Activated B cell treated with CpG ODN at 0.5 μM for 24 hours (primary cell): ENCODE measurements at regions not wholly inside any gene's neighbourhood (a gene's known extent, or its start where the extent isn't known, plus 50 kb on each side); places are given as distances from the start of the nearest gene placed in this dataset.

Source experiments
- ATAC-seq: fragments of 200-7000 bp; cut with Tn5 transposase; one replicate; pipeline ENCODE4 v1.10.0; 2021; ENCODE audit warnings: low read depth, mild to moderate bottlenecking, moderate library complexity
- CTCF ChIA-PET: fragments of 350-600 bp; sonication (Branson Sonifier 250); formaldehyde crosslinking; loops from one replicate; lab custom pipeline; 2021; ENCODE audit warnings: antibody characterized with exemption; lab: Charles Lee
- POLR2A ChIA-PET: fragments of 350-600 bp; sonication (Branson Sonifier 250); formaldehyde crosslinking; loops from one replicate; lab custom pipeline; 2021; ENCODE audit warnings: antibody characterized with exemption; lab: Charles Lee
- DNase-seq: peaks from one replicate; pipeline ENCODE4 v3.0.0; 2022
- H3K27ac Mint-ChIP-seq: one replicate; pipeline ENCODE4 v1.8.0; 2020; ENCODE audit warnings: mixed read lengths
- H3K27me3 Mint-ChIP-seq: one replicate; pipeline ENCODE4 v1.8.0; 2021; ENCODE audit warnings: mixed read lengths
- H3K36me3 Mint-ChIP-seq: one replicate; pipeline ENCODE4 v1.8.0; 2021; ENCODE audit warnings: low read depth, mixed read lengths
- H3K4me1 Mint-ChIP-seq: one replicate; pipeline ENCODE4 v1.8.0; 2021; ENCODE audit warnings: mixed read lengths
- H3K4me3 Mint-ChIP-seq: one replicate; pipeline ENCODE4 v1.8.0; 2020; ENCODE audit warnings: mild to moderate bottlenecking, mixed read lengths
- H3K9me3 Mint-ChIP-seq: one replicate; pipeline ENCODE4 v1.8.0; 2020; ENCODE audit warnings: mixed read lengths
- CTCF ChIP-seq: fragments of 200-600 bp; IDR thresholded peaks from one replicate; pipeline ENCODE4 v1.8.0; 2022; ENCODE audit warnings: antibody characterized with exemption, mild to moderate bottlenecking
- intact Hi-C: fragments of 100-400 bp; cut with micrococcal nuclease; formaldehyde crosslinking; loops from one replicate; pipeline ENCODE4 v1.15.1; 2024

DNA sequence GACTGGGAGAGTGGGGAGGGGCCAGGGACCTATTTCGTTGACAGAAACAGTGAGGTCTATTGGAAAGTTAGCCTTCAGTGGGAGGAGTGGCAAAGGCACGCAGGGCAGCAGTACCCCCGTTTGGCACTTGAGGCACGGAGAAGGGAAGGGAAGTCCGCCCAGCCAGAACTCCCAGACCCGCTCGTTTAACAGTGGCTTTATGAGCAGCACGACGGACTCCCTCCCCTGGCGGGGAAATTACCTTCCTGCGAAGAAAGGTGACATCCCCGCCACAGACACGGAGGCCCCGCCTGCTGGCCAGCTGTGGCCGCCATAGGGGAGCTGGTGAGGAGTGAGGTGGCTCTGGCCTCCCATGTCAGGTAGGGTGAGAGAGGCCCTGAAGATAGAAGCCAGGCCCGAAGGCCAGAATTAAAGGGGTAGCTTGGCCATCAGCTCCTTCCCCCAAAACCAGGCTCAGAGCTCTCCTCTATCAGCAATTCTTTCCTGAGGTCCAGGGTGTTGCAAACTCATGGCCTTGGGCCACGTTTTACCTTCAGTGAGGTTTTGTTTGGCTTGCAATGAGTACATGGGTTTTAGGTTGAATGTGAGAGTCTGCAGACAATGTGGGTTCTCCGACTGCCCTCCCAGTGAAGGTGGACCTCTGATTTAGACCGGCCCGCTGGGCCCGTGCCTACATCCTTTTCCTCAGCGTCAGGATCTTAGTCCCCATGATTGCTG, 123.7 kb downstream of the MRPL14 start:
- Mint-ChIP-seq H3K4me1 (peaks cover 20% of the 10 kb centered on the region), H3K27ac (no peak overlapping the region), H3K4me3 (peak overlapping the region; percentile 76), H3K36me3 (no peaks in the 10 kb centered on the region), H3K27me3 (peaks cover 50% of the 10 kb centered on the region), H3K9me3 (no peaks in the 10 kb centered on the region)
- POLR2A ChIA-PET, result no interaction called here
- intact Hi-C loops, result loop anchor here (5.0 kb wide), 2 partner anchors 69 to 336 kb away; no protein-coding TSS in a partner anchor
- ATAC-seq (peak; percentile 16), DNase-seq (no peak)
- no peak for TF ChIP-seq CTCF
- CTCF ChIA-PET, result interaction anchor here (1.2 kb wide), 1 partner anchor 71 kb away, joined by 3 read pairs; no protein-coding TSS in a partner anchor

GRCh38 chr6:44002593-44003344, 124.5 kb downstream of the MRPL14 start:
- H3K36me3 Mint-ChIP-seq, result no peaks in the 10 kb centered on the region
- ChIA-PET POLR2A (interaction anchor here (0.6 to 0.7 kb wide), 3 partner anchors 367 to 1956 kb away, joined by 6 to 15 read pairs (median 9); no protein-coding TSS in a partner anchor), CTCF (no interaction called here)
- DNase-seq (peak; percentile 49), ATAC-seq (peak; percentile 61)
- H3K9me3 Mint-ChIP-seq, result no peaks in the 10 kb centered on the region
- H3K4me3 Mint-ChIP-seq, result peak overlapping the region; percentile 76
- peaks cover 49% of the 10 kb centered on the region for H3K27me3 Mint-ChIP-seq
- no peak overlapping the region for H3K27ac Mint-ChIP-seq
- H3K4me1 Mint-ChIP-seq, result peaks cover 20% of the 10 kb centered on the region
- TF ChIP-seq CTCF, result no peak
- intact Hi-C loops, result loop anchor here (5.0 kb wide), 2 partner anchors 70 to 335 kb away; no protein-coding TSS in a partner anchor

DNA sequence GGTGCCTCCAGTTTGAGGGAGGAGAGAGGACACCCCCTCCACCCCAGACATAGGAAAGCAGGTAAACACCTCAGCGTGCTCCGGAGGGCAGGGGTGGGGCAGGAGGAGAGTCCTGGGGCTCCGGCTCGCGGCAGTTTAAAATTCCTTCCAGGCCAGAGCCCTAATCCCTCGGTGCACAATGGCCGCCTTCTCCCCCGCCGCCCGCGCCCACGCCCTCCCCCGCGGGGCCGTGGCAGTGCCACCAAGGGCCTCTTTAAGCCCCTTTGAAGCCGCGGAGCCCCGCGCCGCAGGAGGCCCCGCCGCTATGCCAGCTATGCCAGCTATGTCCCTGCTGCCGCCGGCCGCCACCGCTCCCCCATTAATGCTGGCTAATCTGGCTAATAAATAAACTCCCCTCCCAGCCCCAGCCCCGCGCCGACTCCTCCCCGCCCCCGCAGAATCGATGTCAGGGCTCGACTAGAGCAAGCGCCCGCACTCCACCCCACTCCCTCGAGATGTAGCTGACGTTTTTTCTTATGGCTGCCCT, 125.1 kb downstream of the MRPL14 start:
- H3K36me3 Mint-ChIP-seq, result no peaks in the 10 kb centered on the region
- ChIA-PET POLR2A (interaction anchor here (0.6 to 0.7 kb wide), 2 partner anchors 367 to 1955 kb away, joined by 6 to 15 read pairs; no protein-coding TSS in a partner anchor), CTCF (no interaction called here)
- no peak overlapping the region for H3K27ac Mint-ChIP-seq
- peaks cover 20% of the 10 kb centered on the region for H3K4me1 Mint-ChIP-seq
- TF ChIP-seq CTCF, result no peak
- H3K27me3 Mint-ChIP-seq, result peaks cover 44% of the 10 kb centered on the region
- H3K4me3 Mint-ChIP-seq, result peak overlapping the region; percentile 48
- no peaks in the 10 kb centered on the region for H3K9me3 Mint-ChIP-seq
- ATAC-seq (peak; percentile 32), DNase-seq (no peak)
- intact Hi-C loops, result loop anchor here (5.0 kb wide), 2 partner anchors 70 to 335 kb away; no protein-coding TSS in a partner anchor

GRCh38 chr6:44001318-44002066, 125.8 kb downstream of the MRPL14 start:
- DNase-seq (no peak), ATAC-seq (no peak)
- Mint-ChIP-seq H3K4me1 (peaks cover 20% of the 10 kb centered on the region), H3K27ac (no peak overlapping the region), H3K27me3 (peaks cover 39% of the 10 kb centered on the region), H3K36me3 (no peaks in the 10 kb centered on the region), H3K9me3 (no peaks in the 10 kb centered on the region), H3K4me3 (peak overlapping the region; percentile 32)
- intact Hi-C loops, result loop anchor here (2.0 to 5.0 kb wide), 3 partner anchors 71 to 334 kb away; partner anchors contain the start of gene VEGFA
- ChIA-PET POLR2A (no interaction called here), CTCF (no interaction called here)
- no peak for TF ChIP-seq CTCF
